ENCODE measurements at regions not wholly inside any gene's neighbourhood (a gene's known extent, or its start where the extent isn't known, plus 50 kb on each side); places are given as distances from the start of the nearest gene placed in this dataset.

- no peak overlapping the region for H3K4me3 ChIP-seq (replicated peaks; ENCODE audit: low read depth, low read length)
- DNase-seq (ENCODE audit: low read depth): no peak
- no peak for TF ChIP-seq CTCF (IDR thresholded peaks at IDR 0.05; ENCODE audit: low read length, missing control alignments)
Observed at GRCh38 chr1:19591482-19592091, 52.5 kb upstream of the NBL1 start.

GRCh38 chr1:19585507-19585906 lies 58.6 kb upstream of the NBL1 start:
- no peak for TF ChIP-seq CTCF (IDR thresholded peaks at IDR 0.05; ENCODE audit: low read length, missing control alignments)
- no peak for DNase-seq (ENCODE audit: low read depth)
- H3K4me3 ChIP-seq (replicated peaks; ENCODE audit: low read depth, low read length): no peak overlapping the region

- TF ChIP-seq CTCF (IDR thresholded peaks at IDR 0.05; ENCODE audit: low read length, missing control alignments): peak; percentile 60
- H3K4me3 ChIP-seq (replicated peaks; ENCODE audit: low read depth, low read length): no peak overlapping the region
- DNase-seq (ENCODE audit: low read depth): peak; percentile 32
Observed at GRCh38 chr1:19582318-19582717, 61.8 kb upstream of the NBL1 start.

GRCh38 chr1:19581381-19581780 lies 62.7 kb upstream of the NBL1 start:
- no peak for TF ChIP-seq CTCF (IDR thresholded peaks at IDR 0.05; ENCODE audit: low read length, missing control alignments)
- no peak overlapping the region for H3K4me3 ChIP-seq (replicated peaks; ENCODE audit: low read depth, low read length)
- no peak for DNase-seq (ENCODE audit: low read depth)

GRCh38 chr1:19577561-19577960 lies 66.5 kb upstream of the NBL1 start:
- H3K4me3 ChIP-seq (replicated peaks; ENCODE audit: low read depth, low read length): no peak overlapping the region
- no peak for TF ChIP-seq CTCF (IDR thresholded peaks at IDR 0.05; ENCODE audit: low read length, missing control alignments)
- DNase-seq (ENCODE audit: low read depth): no peak

- DNase-seq (ENCODE audit: low read depth): peak; percentile 32
Observed at GRCh38 chr1:19577036-19577435, 67.1 kb upstream of the NBL1 start.

More at GRCh38 chr1:19577036-19577435, 67.1 kb upstream of the NBL1 start:
- no peak for TF ChIP-seq CTCF (IDR thresholded peaks at IDR 0.05; ENCODE audit: low read length, missing control alignments)
- H3K4me3 ChIP-seq (replicated peaks; ENCODE audit: low read depth, low read length): no peak overlapping the region
